ENCODE measurements at regions not wholly inside any gene's neighbourhood (a gene's known extent, or its start where the extent isn't known, plus 50 kb on each side); places are given as distances from the start of the nearest gene placed in this dataset.

DNA sequence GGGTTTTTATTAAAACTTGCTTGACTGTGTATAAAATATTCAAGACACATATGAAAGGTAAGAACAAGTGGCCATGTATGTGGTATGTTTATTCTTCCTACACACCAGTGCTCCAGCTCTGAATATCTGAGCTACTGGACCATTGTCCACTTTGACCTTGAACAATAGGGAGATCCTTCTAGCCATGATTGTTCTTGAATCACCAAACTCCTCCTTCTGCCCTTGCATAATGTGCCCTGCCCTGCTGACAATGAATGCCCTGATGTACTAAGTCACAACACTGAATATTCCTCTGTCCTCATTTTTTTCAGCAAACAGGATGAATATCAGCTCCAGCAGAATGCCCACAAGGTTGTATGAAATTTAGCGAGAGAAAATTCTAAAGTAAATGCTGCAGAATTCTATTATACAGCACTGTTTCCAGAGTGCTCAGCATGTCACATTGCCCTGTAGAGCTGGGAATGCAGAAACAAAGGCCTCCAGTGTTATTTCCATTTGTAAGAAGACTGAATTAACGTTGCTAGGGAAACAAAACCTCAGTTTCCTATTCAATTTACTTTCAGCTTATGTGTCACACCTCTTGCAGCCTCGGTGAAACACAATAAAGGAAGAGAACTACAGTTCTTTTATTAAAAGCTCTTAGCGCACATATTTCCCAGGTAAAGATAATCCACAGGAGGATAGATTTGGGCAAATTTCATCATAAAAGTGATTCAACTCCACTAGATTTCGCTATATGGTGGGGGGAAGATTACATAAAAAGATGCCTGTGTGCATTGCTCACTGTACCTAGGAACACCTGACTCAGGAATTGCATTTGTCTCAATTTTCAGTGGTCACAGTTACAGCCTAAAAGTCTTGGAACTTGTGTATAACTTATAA, 187.4 kb upstream of the ATP1B1 start:
- TF ChIP-seq, protein P1, sequence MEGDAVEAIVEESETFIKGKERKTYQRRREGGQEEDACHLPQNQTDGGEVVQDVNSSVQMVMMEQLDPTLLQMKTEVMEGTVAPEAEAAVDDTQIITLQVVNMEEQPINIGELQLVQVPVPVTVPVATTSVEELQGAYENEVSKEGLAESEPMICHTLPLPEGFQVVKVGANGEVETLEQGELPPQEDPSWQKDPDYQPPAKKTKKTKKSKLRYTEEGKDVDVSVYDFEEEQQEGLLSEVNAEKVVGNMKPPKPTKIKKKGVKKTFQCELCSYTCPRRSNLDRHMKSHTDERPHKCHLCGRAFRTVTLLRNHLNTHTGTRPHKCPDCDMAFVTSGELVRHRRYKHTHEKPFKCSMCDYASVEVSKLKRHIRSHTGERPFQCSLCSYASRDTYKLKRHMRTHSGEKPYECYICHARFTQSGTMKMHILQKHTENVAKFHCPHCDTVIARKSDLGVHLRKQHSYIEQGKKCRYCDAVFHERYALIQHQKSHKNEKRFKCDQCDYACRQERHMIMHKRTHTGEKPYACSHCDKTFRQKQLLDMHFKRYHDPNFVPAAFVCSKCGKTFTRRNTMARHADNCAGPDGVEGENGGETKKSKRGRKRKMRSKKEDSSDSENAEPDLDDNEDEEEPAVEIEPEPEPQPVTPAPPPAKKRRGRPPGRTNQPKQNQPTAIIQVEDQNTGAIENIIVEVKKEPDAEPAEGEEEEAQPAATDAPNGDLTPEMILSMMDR (IDR thresholded peaks at IDR 0.05): no peak
- no peak for DNase-seq
- H3K9me3 ChIP-seq: no peaks in the 10 kb centered on the region
- no peak for ATAC-seq
- no peak overlapping the region for H3K27ac ChIP-seq
- H3K36me3 ChIP-seq: no peaks in the 10 kb centered on the region
- intact Hi-C loops (cut with DNase I): no loop called here
- H3K27me3 ChIP-seq: no peaks in the 10 kb centered on the region
- H3K4me1 ChIP-seq: peaks cover 18% of the 10 kb centered on the region
- H3K4me3 ChIP-seq: no peak overlapping the region

DNA sequence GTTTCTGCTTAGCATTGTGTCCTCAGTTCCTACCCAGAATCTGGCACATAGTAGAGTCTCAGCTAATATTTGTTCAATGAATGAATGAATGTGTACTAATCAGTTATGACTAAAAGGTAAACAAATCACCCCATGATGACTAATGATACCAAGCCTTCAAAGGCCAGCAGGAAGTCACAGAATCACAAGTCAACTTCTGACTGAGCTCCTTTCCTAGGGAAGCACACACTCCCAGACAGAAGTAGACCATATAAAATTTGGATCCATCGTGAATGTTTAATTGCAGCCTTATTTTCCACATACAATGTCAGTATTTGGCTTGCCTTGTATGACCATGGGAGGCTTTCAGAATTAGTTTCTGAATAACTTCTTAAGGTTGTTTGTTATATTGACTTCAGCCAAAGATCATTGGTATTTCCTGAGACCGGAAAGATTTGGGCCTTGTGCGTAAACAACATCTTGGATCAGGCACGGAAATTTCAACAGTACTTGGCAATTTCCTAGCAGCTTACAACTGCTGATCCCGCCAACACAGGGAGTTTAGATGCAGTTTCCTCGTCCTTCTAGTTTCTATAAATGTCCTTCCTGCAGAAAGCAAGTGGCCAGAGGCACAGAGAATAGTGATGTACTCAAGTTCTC, 185.9 kb upstream of the ATP1B1 start:
- DNase-seq (no peak), ATAC-seq (peak; percentile 79)
- H3K36me3 ChIP-seq: no peaks in the 10 kb centered on the region
- H3K4me3 ChIP-seq: no peak overlapping the region
- H3K27ac ChIP-seq: peak overlapping the region; percentile 64
- H3K9me3 ChIP-seq: no peaks in the 10 kb centered on the region
- intact Hi-C loops (cut with DNase I): no loop called here
- TF ChIP-seq, protein P1 (IDR thresholded peaks at IDR 0.05): no peak
- peaks cover 18% of the 10 kb centered on the region for H3K4me1 ChIP-seq
- H3K27me3 ChIP-seq: no peaks in the 10 kb centered on the region

DNA sequence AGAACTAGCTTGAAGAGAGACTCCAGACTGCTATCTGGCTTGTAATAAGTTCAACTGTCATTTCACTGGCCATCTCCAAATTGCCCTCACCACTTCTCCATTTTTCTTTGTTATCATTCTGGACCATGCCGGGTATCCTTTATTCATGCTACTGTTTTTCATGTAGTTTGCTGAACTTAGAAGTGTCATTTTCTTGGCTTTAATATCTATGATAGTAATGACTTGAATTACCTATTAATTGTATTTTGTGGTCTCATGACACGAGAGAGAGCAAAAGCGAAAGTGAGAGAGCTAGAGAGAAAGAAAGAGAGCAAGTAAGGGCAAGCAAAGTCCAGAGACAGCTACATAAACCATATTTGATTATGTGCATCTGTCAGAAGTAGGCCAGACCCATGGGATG, 184.9 kb upstream of the ATP1B1 start:
- Histone ChIP-seq H3K27ac (peak overlapping the region; percentile 64), H3K27me3 (no peaks in the 10 kb centered on the region), H3K36me3 (no peaks in the 10 kb centered on the region), H3K4me1 (peaks cover 18% of the 10 kb centered on the region), H3K9me3 (no peaks in the 10 kb centered on the region), H3K4me3 (no peak overlapping the region)
- ATAC-seq: no peak
- intact Hi-C loops (cut with DNase I): no loop called here
- no peak for DNase-seq
- TF ChIP-seq, protein P1 (IDR thresholded peaks at IDR 0.05): no peak

DNA sequence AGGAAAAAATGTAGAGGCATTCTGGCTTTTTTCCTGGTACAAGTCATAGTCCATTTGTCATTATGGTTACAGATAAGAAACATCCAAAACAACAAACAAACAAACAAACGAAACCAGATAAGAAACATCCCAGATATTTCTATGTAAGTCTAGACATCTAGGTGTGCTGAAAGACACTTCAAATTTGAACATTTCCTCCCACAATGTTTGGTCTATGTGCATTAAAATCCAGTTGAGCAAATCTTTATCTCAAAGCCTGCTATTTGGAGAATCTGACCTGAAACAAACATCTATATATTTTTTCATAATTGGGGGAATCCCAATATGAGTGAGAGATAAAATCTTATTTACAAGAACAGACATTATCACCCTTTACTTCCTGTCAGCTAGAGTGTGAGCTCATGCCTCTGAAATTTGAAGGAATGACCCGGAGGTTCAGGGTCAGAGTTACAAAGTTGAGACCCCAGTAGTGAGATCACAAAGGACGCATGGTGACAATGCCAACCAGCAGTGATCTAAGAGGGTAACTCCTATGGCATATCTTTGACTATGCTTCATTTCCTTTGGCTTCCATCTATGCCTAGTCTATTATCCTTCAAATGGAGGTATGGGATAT, 182.9 kb upstream of the ATP1B1 start:
- no peaks in the 10 kb centered on the region for H3K9me3 ChIP-seq
- no peaks in the 10 kb centered on the region for H3K36me3 ChIP-seq
- H3K27ac ChIP-seq: no peak overlapping the region
- H3K4me1 ChIP-seq: peaks cover 18% of the 10 kb centered on the region
- ATAC-seq: no peak
- intact Hi-C loops (cut with DNase I): no loop called here
- no peaks in the 10 kb centered on the region for H3K27me3 ChIP-seq
- H3K4me3 ChIP-seq: no peak overlapping the region
- DNase-seq: no peak
- TF ChIP-seq, protein P1 (IDR thresholded peaks at IDR 0.05): no peak

DNA sequence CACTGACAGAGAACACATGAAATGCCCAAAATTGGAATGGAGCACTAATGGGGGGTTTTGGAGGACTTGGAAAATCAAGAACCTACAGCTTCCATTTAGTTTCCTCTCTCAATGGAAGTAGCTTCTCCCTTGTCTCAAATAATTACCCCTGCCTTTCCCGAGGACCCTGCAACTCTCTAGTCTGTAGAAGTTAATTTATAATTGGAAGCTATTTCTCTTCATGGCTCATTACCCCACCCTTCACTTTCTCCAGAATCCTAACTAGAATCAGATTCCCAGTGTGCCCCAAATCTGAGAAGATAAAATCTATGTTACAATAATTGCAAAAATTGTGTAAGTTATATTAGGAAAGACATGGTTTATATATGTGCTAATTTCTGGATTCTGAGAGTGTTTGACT, 181.5 kb upstream of the ATP1B1 start:
- TF ChIP-seq, protein P1 (IDR thresholded peaks at IDR 0.05): no peak
- intact Hi-C loops (cut with DNase I): no loop called here
- H3K4me1 ChIP-seq: peaks cover 14% of the 10 kb centered on the region
- H3K4me3 ChIP-seq: no peak overlapping the region
- ATAC-seq (no peak), DNase-seq (no peak)
- H3K27ac ChIP-seq: no peak overlapping the region
- no peaks in the 10 kb centered on the region for H3K27me3 ChIP-seq
- H3K9me3 ChIP-seq: no peaks in the 10 kb centered on the region
- no peaks in the 10 kb centered on the region for H3K36me3 ChIP-seq
